B cell (primary cell): ENCODE measurements at regions not wholly inside any gene's neighbourhood (a gene's known extent, or its start where the extent isn't known, plus 50 kb on each side); places are given as distances from the start of the nearest gene placed in this dataset.

Experiments
- ATAC-seq: fragments of 200-7000 bp; cut with Tn5 transposase; one replicate; pipeline ENCODE4 v1.10.0; 2021; ENCODE audit warnings: low read depth, mild to moderate bottlenecking, moderate number of reproducible peaks, moderate library complexity
- CTCF ChIA-PET: fragments of 350-600 bp; sonication (Branson Sonifier 250); formaldehyde crosslinking; loops from one replicate; lab custom pipeline; 2021; ENCODE audit warnings: antibody characterized with exemption, inconsistent platforms; lab: Charles Lee
- POLR2A ChIA-PET: fragments of 350-600 bp; sonication (Branson Sonifier 250); formaldehyde crosslinking; loops from one replicate; lab custom pipeline; 2021; ENCODE audit warnings: antibody characterized with exemption; lab: Charles Lee
- DNase-seq: peaks from one replicate; pipeline ENCODE4 v3.0.0; 2013
- H2AFZ ChIP-seq: 2 replicates; pipeline ENCODE4 v1.6.1; 2012; ENCODE audit warnings: mild to moderate bottlenecking, low read depth, low read length; ENCODE audit not compliant: insufficient read depth, poor library complexity, severe bottlenecking
- H3K27ac ChIP-seq, 2 donors: 1 replicate in 1 of 2; 2 replicates in 1 of 2; pipeline ENCODE4 v1.5.1; 2012 to 2013; ENCODE audit warnings: low read length in 2 of 2, mild to moderate bottlenecking in 2 of 2, moderate library complexity in 1 of 2
- H3K27me3 ChIP-seq, 4 experiments: fragments of 200-600 bp in 1 of 4; sonication (generic) in 1 of 4; replicated peaks in 1 of 4; 1 replicate in 2 of 4; 2 replicates in 2 of 4; pipeline versions ENCODE4 v1.6.1 to v1.7.0; 2013 to 2016; ENCODE audit warnings: low read length in 3 of 4, mild to moderate bottlenecking in 2 of 4, mixed read lengths in 1 of 4, moderate library complexity in 1 of 4; ENCODE audit not compliant: insufficient read depth in 4 of 4, control insufficient read depth in 3 of 4; ENCODE audit errors: control extremely low read depth in 1 of 4
- H3K36me3 ChIP-seq, 2 experiments: replicated peaks in 1 of 2; 1 replicate in 1 of 2; 2 replicates in 1 of 2; pipeline versions ENCODE4 v1.6.1 to v1.7.1; 2013; ENCODE audit warnings: low read length in 1 of 2; ENCODE audit not compliant: insufficient read depth in 2 of 2, control insufficient read depth in 1 of 2; ENCODE audit errors: control extremely low read depth in 1 of 2, extremely low read depth in 1 of 2
- H3K4me1 ChIP-seq, 2 donors: fragments of 200-600 bp in 1 of 2; sonication (generic) in 1 of 2; 1 replicate in 1 of 2; 2 replicates in 1 of 2; pipeline versions ENCODE4 v1.5.1 to v1.6.1; 2013 to 2017; ENCODE audit warnings: low read length in 2 of 2; ENCODE audit not compliant: control insufficient read depth in 2 of 2, insufficient read depth in 2 of 2
- H3K4me2 ChIP-seq: replicated peaks from 2 replicates; pipeline ENCODE3; 2012; ENCODE audit warnings: mild to moderate bottlenecking, low read depth, low read length; ENCODE audit not compliant: poor library complexity, severe bottlenecking
- H3K4me3 ChIP-seq, 5 experiments: fragments of 200-600 bp in 1 of 5; sonication (generic) in 1 of 5; 1 replicate in 3 of 5; 2 replicates in 2 of 5; pipeline versions ENCODE4 v1.5.1 to v1.7.0; 2011 to 2016; ENCODE audit warnings: low read length in 4 of 5, mild to moderate bottlenecking in 4 of 5, low read depth in 2 of 5, control low read depth in 1 of 5, moderate library complexity in 1 of 5; ENCODE audit not compliant: insufficient read depth in 1 of 5; ENCODE audit errors: control extremely low read depth in 1 of 5, extremely low read depth in 1 of 5
- H3K79me2 ChIP-seq: fragments of 200-600 bp; sonication (generic); one replicate; pipeline ENCODE4 v1.6.0; 2016; ENCODE audit warnings: low read length; ENCODE audit not compliant: control insufficient read depth, insufficient read depth
- H3K9ac ChIP-seq: fragments of 200-600 bp; sonication (generic); 2 replicates; pipeline ENCODE4 v1.6.1; 2017; ENCODE audit warnings: mild to moderate bottlenecking, low read length, moderate library complexity
- H3K9me3 ChIP-seq, 3 donors: one replicate each; pipeline versions ENCODE4 v1.6.1 to v1.7.1; 2013; ENCODE audit warnings: low read length in 2 of 3; ENCODE audit not compliant: control insufficient read depth in 2 of 3, insufficient read depth in 1 of 3; ENCODE audit errors: control extremely low read depth in 1 of 3
- H4K20me1 ChIP-seq: 2 replicates; pipeline ENCODE4 v1.6.0; 2012; ENCODE audit warnings: mild to moderate bottlenecking, low read length; ENCODE audit not compliant: insufficient read depth, control insufficient read depth, poor library complexity, severe bottlenecking
- H3K27ac Mint-ChIP-seq: one replicate; pipeline ENCODE4 v1.8.0; 2021; ENCODE audit warnings: mixed read lengths
- H3K27me3 Mint-ChIP-seq: one replicate; pipeline ENCODE4 v1.8.0; 2021; ENCODE audit warnings: mixed read lengths
- H3K4me1 Mint-ChIP-seq: one replicate; pipeline ENCODE4 v1.8.0; 2021; ENCODE audit warnings: mixed read lengths
- H3K4me3 Mint-ChIP-seq: one replicate; pipeline ENCODE4 v1.8.0; 2021; ENCODE audit warnings: mixed read lengths
- H3K9me3 Mint-ChIP-seq: one replicate; pipeline ENCODE4 v1.8.0; 2022; ENCODE audit warnings: mixed read lengths; ENCODE audit not compliant: insufficient read depth
- CTCF ChIP-seq: fragments of 200-600 bp; IDR thresholded peaks from one replicate; pipeline ENCODE4 v1.8.0; 2022; ENCODE audit warnings: antibody characterized with exemption, mild to moderate bottlenecking
- EZH2 ChIP-seq: IDR thresholded peaks from 2 replicates; pipeline ENCODE4 v1.6.1; 2012; ENCODE audit warnings: borderline replicate concordance, low read depth, mild to moderate bottlenecking, moderate library complexity, low read length; ENCODE audit not compliant: insufficient read depth, poor library complexity, severe bottlenecking
- WGBS: methylation state at CpG from one replicate; pipeline ENCODE4 v1.1.5; 2013; ENCODE audit warnings: missing lambda C conversion rate; ENCODE audit not compliant: insufficient coverage; 5-methylcytosine and 5-hydroxymethylcytosine counted together
- intact Hi-C: fragments of 100-400 bp; cut with micrococcal nuclease; formaldehyde crosslinking; loops from one replicate; pipeline ENCODE4 v1.10.0; 2022

DNA sequence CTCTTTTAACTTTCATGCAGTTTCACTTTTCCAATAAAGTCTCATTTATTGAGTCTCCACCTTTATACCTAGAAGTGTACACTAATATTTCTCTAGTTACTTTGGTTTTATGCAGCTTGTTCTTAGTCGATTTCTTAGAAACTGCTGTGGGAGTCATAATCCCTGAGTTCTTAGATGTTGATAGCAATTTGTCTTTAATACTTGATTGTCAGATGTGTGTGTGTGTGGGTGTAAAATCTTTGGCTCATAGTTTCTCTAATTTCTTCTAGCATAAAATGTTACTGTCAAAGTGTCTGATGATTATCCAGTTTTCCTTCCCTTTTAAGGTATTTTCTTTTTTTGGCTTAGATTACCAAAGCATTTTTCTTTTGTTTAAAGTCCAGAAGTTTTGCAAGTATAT lies 473.8 kb upstream of the PTCHD4 start:
- intact Hi-C loops = no loop called here
- H3K9me3 Mint-ChIP-seq = no peaks in the 10 kb centered on the region
- ChIA-PET POLR2A (no interaction called here), CTCF (no interaction called here)
- no peaks in the 10 kb centered on the region for H3K27me3 Mint-ChIP-seq
- Histone ChIP-seq H3K4me2 (no peak overlapping the region), H3K27me3 (no peaks in the 10 kb centered on the region), H3K4me3 (no peak overlapping the region), H4K20me1 (no peaks in the 10 kb centered on the region), H3K9ac (no peak overlapping the region), H2AFZ (no peak overlapping the region), H3K9me3 (no peaks in the 10 kb centered on the region), H3K79me2 (no peaks in the 10 kb centered on the region), H3K36me3 (no peaks in the 10 kb centered on the region), H3K27ac (no peak overlapping the region), H3K4me1 (no peaks in the 10 kb centered on the region)
- no peaks in the 10 kb centered on the region for H3K4me1 Mint-ChIP-seq
- H3K27ac Mint-ChIP-seq = no peak overlapping the region
- no CpG with 5 or more reads among the region's 1 CpG for WGBS
- DNase-seq (no peak), ATAC-seq (no peak)
- no peak overlapping the region for H3K4me3 Mint-ChIP-seq
- TF ChIP-seq CTCF (no peak), EZH2 (no peak)

GRCh38 chr6:48570656-48571055 lies 459.7 kb upstream of the PTCHD4 start:
- no CpG with 5 or more reads among the region's 3 CpGs for WGBS
- CTCF ChIA-PET = no interaction called here
- no peak overlapping the region for H3K27ac Mint-ChIP-seq
- no peak for ATAC-seq
- no peak for DNase-seq
- H3K4me1 Mint-ChIP-seq = no peaks in the 10 kb centered on the region
- POLR2A ChIA-PET = no interaction called here
- no peaks in the 10 kb centered on the region for H3K27me3 Mint-ChIP-seq
- no peaks in the 10 kb centered on the region for H3K4me1 ChIP-seq
- no peak overlapping the region for H3K4me3 Mint-ChIP-seq
- no peaks in the 10 kb centered on the region for H3K36me3 ChIP-seq
- no peak overlapping the region for H3K4me3 ChIP-seq
- H3K9me3 Mint-ChIP-seq = peaks cover 2% of the 10 kb centered on the region
- peaks cover 0 to 2% (median 0%) of the 10 kb centered on the region in 3 donors for H3K9me3 ChIP-seq
- H3K27ac ChIP-seq = no peak overlapping the region
- no peak overlapping the region for H2AFZ ChIP-seq
- H3K4me2 ChIP-seq = no peak overlapping the region
- no peaks in the 10 kb centered on the region for H3K79me2 ChIP-seq
- no peaks in the 10 kb centered on the region for H4K20me1 ChIP-seq
- TF ChIP-seq EZH2 = no peak
- no peak for TF ChIP-seq CTCF
- H3K9ac ChIP-seq = no peak overlapping the region
- H3K27me3 ChIP-seq = no peaks in the 10 kb centered on the region
- intact Hi-C loops = no loop called here
